ENCODE measurements at regions not wholly inside any gene's neighbourhood (a gene's known extent, or its start where the extent isn't known, plus 50 kb on each side); places are given as distances from the start of the nearest gene placed in this dataset.

GRCh38 chr2:81043681-81044080 is 739.1 kb upstream of the LRRTM1 start:
- TF ChIP-seq ZBTB7A (IDR thresholded peaks at IDR 0.05; ENCODE audit: low read depth) (no peak), CREB1 (IDR thresholded peaks at IDR 0.05; ENCODE audit: low read depth) (no peak), TAF1 (IDR thresholded peaks at IDR 0.05; ENCODE audit: low read depth) (no peak), YY1 (IDR thresholded peaks at IDR 0.05; ENCODE audit: low read depth) (no peak), FOXM1 (IDR thresholded peaks at IDR 0.05; ENCODE audit: borderline replicate concordance, low read depth) (no peak), TEAD4 (IDR thresholded peaks at IDR 0.05) (no peak), REST (IDR thresholded peaks at IDR 0.05; ENCODE audit: low read depth) (no peak), RAD21 (IDR thresholded peaks at IDR 0.05; ENCODE audit: low read depth) (no peak), USF1 (IDR thresholded peaks at IDR 0.05) (no peak), CEBPB (IDR thresholded peaks at IDR 0.05) (no peak), MAX (IDR thresholded peaks at IDR 0.05) (no peak)
